ENCODE measurements at regions not wholly inside any gene's neighbourhood (a gene's known extent, or its start where the extent isn't known, plus 50 kb on each side); places are given as distances from the start of the nearest gene placed in this dataset.

DNA sequence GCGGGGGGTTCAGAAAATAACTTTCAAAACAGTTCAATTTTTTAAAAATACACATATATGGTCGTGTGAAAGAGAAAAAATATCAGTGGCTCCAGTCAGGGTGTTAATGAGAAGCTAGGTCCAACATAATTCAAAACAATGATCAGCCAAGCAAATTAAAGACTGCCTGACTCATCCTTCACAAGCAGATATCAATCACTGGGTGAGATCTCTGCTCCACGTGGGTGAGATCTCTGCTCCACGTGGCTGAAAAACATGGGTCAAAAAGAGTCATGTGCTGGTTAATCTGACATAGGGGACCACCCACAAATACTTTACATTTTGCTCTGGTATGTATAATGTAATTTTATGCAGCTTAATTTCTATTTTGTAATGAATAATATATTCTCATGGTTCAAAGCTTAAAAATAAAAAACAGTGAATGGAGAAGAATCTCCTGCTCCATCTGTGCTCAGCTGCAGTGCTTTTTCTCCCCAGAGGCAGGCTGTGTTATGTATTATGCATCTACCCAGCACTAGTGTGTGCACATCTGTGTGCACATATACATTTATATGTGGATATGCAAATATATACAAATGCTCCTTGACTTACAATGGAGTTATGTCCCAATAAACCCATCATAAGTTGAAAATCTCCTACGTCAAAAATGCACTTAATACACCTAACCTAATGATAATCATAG, 93.1 kb upstream of the S1PR3 start:
- TF ChIP-seq SIN3A (IDR thresholded peaks at IDR 0.05; ENCODE audit: borderline replicate concordance, insufficient read depth, low read length) (no peak), POLR2AphosphoS5 (IDR thresholded peaks at IDR 0.05; ENCODE audit: low read depth, low read length) (no peak), TAF1 (IDR thresholded peaks at IDR 0.05; ENCODE audit: borderline replicate concordance, insufficient read depth, low read length) (no peak), FOXP2 (optimal IDR thresholded peaks at IDR 0.05; ENCODE audit: borderline replicate concordance, extremely low read depth, extremely low read length, insufficient read depth) (no peak)
- TF ChIP-seq, protein P1, sequence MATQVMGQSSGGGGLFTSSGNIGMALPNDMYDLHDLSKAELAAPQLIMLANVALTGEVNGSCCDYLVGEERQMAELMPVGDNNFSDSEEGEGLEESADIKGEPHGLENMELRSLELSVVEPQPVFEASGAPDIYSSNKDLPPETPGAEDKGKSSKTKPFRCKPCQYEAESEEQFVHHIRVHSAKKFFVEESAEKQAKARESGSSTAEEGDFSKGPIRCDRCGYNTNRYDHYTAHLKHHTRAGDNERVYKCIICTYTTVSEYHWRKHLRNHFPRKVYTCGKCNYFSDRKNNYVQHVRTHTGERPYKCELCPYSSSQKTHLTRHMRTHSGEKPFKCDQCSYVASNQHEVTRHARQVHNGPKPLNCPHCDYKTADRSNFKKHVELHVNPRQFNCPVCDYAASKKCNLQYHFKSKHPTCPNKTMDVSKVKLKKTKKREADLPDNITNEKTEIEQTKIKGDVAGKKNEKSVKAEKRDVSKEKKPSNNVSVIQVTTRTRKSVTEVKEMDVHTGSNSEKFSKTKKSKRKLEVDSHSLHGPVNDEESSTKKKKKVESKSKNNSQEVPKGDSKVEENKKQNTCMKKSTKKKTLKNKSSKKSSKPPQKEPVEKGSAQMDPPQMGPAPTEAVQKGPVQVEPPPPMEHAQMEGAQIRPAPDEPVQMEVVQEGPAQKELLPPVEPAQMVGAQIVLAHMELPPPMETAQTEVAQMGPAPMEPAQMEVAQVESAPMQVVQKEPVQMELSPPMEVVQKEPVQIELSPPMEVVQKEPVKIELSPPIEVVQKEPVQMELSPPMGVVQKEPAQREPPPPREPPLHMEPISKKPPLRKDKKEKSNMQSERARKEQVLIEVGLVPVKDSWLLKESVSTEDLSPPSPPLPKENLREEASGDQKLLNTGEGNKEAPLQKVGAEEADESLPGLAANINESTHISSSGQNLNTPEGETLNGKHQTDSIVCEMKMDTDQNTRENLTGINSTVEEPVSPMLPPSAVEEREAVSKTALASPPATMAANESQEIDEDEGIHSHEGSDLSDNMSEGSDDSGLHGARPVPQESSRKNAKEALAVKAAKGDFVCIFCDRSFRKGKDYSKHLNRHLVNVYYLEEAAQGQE (IDR thresholded peaks at IDR 0.05; ENCODE audit: insufficient read depth in 1 of 2, low read depth in 2 of 2, low read length in 2 of 2), result no peak

DNA sequence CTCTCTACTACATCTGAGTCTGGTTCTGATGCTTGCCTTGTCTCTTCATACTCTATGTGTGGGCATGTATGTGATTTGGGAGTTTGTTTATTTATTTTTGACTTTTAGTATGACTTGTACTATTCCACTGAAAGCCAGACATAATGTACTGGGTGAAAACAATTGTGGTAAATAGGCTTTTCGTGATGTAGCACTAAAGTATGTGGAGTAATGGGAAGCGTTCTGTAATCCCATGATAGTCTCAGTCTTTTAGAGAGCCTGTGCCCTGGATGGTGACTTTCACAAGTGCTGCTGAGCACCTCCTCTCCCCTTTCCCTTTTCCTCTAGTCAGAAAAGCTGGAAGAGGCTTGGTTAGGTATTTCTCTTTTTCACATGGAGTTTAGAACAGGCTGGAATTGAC, 85.8 kb upstream of the S1PR3 start:
- no peak for TF ChIP-seq FOXP2 (optimal IDR thresholded peaks at IDR 0.05; ENCODE audit: borderline replicate concordance, extremely low read depth, extremely low read length, insufficient read depth)
- no peak for TF ChIP-seq POLR2AphosphoS5 (IDR thresholded peaks at IDR 0.05; ENCODE audit: low read depth, low read length)
- no peak for TF ChIP-seq TAF1 (IDR thresholded peaks at IDR 0.05; ENCODE audit: borderline replicate concordance, insufficient read depth, low read length)
- TF ChIP-seq, protein P1 (IDR thresholded peaks at IDR 0.05; ENCODE audit: insufficient read depth in 1 of 2, low read depth in 2 of 2, low read length in 2 of 2), result no peak
- TF ChIP-seq SIN3A (IDR thresholded peaks at IDR 0.05; ENCODE audit: borderline replicate concordance, insufficient read depth, low read length), result no peak

DNA sequence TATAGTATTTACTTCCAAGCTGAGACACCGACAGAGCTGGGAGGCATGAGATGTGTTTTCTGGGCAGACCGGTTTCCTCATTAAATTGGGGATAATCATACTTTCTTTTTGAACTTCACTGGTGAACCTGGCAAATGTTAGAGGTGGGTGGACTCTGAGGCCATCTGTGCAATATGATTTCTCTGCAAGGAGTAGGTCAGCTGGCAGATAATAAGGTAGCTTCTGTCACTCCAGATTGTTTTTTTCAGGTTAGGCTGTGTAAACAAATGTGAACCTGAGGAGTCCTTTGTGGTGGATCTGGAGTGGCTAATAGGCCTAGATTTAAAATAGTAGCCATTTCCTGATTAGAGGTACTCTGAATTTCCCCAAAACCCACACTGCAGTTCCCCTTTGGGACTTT, 75.4 kb upstream of the S1PR3 start:
- no peak for TF ChIP-seq FOXP2 (optimal IDR thresholded peaks at IDR 0.05; ENCODE audit: borderline replicate concordance, extremely low read depth, extremely low read length, insufficient read depth)
- TF ChIP-seq, protein P1 (IDR thresholded peaks at IDR 0.05; ENCODE audit: insufficient read depth in 1 of 2, low read depth in 2 of 2, low read length in 2 of 2), result no peak
- TF ChIP-seq TAF1 (IDR thresholded peaks at IDR 0.05; ENCODE audit: borderline replicate concordance, insufficient read depth, low read length), result no peak
- TF ChIP-seq SIN3A (IDR thresholded peaks at IDR 0.05; ENCODE audit: borderline replicate concordance, insufficient read depth, low read length), result no peak
- no peak for TF ChIP-seq POLR2AphosphoS5 (IDR thresholded peaks at IDR 0.05; ENCODE audit: low read depth, low read length)

DNA sequence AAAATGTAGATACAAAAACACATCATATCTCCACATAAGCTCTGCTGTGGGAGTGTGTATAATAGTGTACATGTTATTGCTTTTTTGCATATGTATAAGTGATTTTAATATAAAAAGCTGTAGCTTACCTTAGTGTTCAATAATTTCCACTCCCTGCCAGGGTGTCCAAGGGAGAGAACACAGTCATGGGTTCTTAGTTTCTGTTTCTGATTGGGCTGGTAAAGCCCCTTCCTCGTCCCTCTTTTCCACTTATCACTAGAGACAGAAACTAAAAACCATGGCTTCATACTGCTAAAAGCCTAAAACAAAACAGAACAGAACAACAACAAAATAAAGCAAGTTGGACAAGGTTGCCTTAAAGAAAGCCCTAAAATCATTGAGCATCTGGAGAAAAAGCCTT, 74.4 kb upstream of the S1PR3 start:
- no peak for TF ChIP-seq SIN3A (IDR thresholded peaks at IDR 0.05; ENCODE audit: borderline replicate concordance, insufficient read depth, low read length)
- TF ChIP-seq, protein P1 (IDR thresholded peaks at IDR 0.05; ENCODE audit: insufficient read depth in 1 of 2, low read depth in 2 of 2, low read length in 2 of 2), result no peak

DNA sequence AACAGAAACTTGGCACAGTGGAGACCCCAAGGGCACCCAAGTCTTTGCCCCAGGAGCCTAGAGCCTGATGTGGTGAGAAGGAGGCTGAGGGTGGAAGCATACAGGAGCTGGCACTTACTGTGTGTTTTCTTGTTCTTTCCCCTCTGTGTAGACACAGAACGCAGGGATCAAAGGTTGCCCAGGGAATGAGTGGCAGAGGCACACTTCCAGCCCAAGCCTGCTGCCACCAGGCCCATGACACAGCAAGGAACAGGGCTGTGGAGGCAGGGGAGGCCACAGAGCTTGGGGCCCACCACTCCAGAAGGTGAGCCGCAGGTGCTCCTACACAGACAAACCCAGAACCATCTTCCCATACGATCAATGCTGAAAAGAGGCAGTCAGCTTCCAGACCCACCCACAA, 73.9 kb upstream of the S1PR3 start:
- TF ChIP-seq, protein P1 (IDR thresholded peaks at IDR 0.05; ENCODE audit: insufficient read depth in 1 of 2, low read depth in 2 of 2, low read length in 2 of 2), result no peak
- TF ChIP-seq TAF1 (IDR thresholded peaks at IDR 0.05; ENCODE audit: borderline replicate concordance, insufficient read depth, low read length), result no peak

All from PFSK-1 (cell line).